H1 (cell line): ENCODE measurements at regions not wholly inside any gene's neighbourhood (a gene's known extent, or its start where the extent isn't known, plus 50 kb on each side); places are given as distances from the start of the nearest gene placed in this dataset.

Source experiments
- CTCF ChIA-PET: fragments of 300-600 bp; sonication (Branson Sonifier 250); formaldehyde crosslinking; loops from one replicate; lab custom pipeline; 2021; ENCODE audit not compliant: partially characterized antibody; lab: Charles Lee
- POLR2A ChIA-PET: fragments of 300-600 bp; sonication (Branson Sonifier 250); formaldehyde crosslinking; loops from one replicate; lab custom pipeline; 2021; ENCODE audit warnings: inconsistent platforms; ENCODE audit not compliant: partially characterized antibody; lab: Charles Lee
- DNase-seq, 2 experiments: peaks; one replicate each; pipeline versions ENCODE4 v3.0.0 to v3.0.0-alpha.2; 2010 to 2022; ENCODE audit warnings: low spot score in 2 of 2, low read depth in 1 of 2, mixed read lengths in 1 of 2
- FAIRE-seq: peaks from 2 replicates; lab custom pipeline; 2011; peaks lifted over from hg19 to GRCh38; lab: Jason Lieb, UNC
- H2AFZ ChIP-seq: 2 replicates; pipeline ENCODE4 v1.8.1; 2012; ENCODE audit warnings: low read length, inconsistent platforms
- H2AK5ac ChIP-seq: 2 replicates; pipeline ENCODE4 v1.6.1; 2013; ENCODE audit warnings: low read depth, low read length
- H2BK120ac ChIP-seq: replicated peaks from 2 replicates; pipeline ENCODE3; 2013; ENCODE audit warnings: low read depth, low read length, inconsistent platforms
- H2BK12ac ChIP-seq: 2 replicates; pipeline ENCODE4 v1.6.1; 2013; ENCODE audit warnings: low read depth, low read length
- H2BK15ac ChIP-seq: 2 replicates; pipeline ENCODE4 v1.6.1; 2013; ENCODE audit warnings: low read length
- H2BK20ac ChIP-seq: 2 replicates; pipeline ENCODE4 v1.6.1; 2013; ENCODE audit warnings: low read length
- H2BK5ac ChIP-seq: 2 replicates; pipeline ENCODE4 v1.6.1; 2013; ENCODE audit warnings: low read depth, low read length
- H3K14ac ChIP-seq: 2 replicates; pipeline ENCODE4 v1.6.1; 2013; ENCODE audit warnings: inconsistent platforms; ENCODE audit not compliant: insufficient read length
- H3K18ac ChIP-seq: 2 replicates; pipeline ENCODE4 v1.6.1; 2013; ENCODE audit warnings: low read length; ENCODE audit errors: extremely low read depth
- H3K23ac ChIP-seq: 2 replicates; pipeline ENCODE4 v1.6.1; 2013; ENCODE audit warnings: inconsistent platforms; ENCODE audit not compliant: insufficient read length
- H3K23me2 ChIP-seq: 2 replicates; pipeline ENCODE4 v1.6.1; 2013; ENCODE audit warnings: low read depth, low read length
- H3K27ac ChIP-seq: 2 replicates; pipeline ENCODE4 v1.6.1; 2011; ENCODE audit warnings: low read depth, low read length, inconsistent platforms
- H3K27me3 ChIP-seq, 4 experiments: replicated peaks in 1 of 4; 1 replicate in 1 of 4; 2 replicates in 3 of 4; pipeline versions ENCODE4 v1.6.1 to v1.8.1; 2011 to 2013; ENCODE audit warnings: low read length in 3 of 4, mild to moderate bottlenecking in 3 of 4, inconsistent platforms in 2 of 4, mixed read lengths in 2 of 4, moderate library complexity in 1 of 4; ENCODE audit not compliant: control insufficient read depth in 3 of 4, insufficient read depth in 3 of 4; ENCODE audit errors: extremely low read depth in 1 of 4
- H3K36me3 ChIP-seq, 4 experiments: 2 replicates each; pipeline versions ENCODE4 v1.6.1 to v1.8.1; 2011 to 2013; ENCODE audit warnings: mild to moderate bottlenecking in 4 of 4, low read length in 3 of 4, moderate library complexity in 2 of 4, control low read depth in 1 of 4, inconsistent platforms in 1 of 4; ENCODE audit not compliant: insufficient read depth in 4 of 4, control insufficient read depth in 2 of 4
- H3K4ac ChIP-seq: replicated peaks from 2 replicates; pipeline ENCODE3; 2013; ENCODE audit warnings: low read length, low read depth, mixed read lengths, inconsistent platforms; ENCODE audit not compliant: insufficient read length
- H3K4me1 ChIP-seq, 4 experiments: replicated peaks in 1 of 4; 1 replicate in 1 of 4; 2 replicates in 3 of 4; pipeline versions ENCODE4 v1.6.1 to v1.8.1; 2011 to 2013; ENCODE audit warnings: low read length in 3 of 4, inconsistent platforms in 2 of 4, mixed read lengths in 1 of 4; ENCODE audit not compliant: insufficient read depth in 4 of 4, control insufficient read depth in 3 of 4
- H3K4me2 ChIP-seq, 2 experiments: 2 replicates each; pipeline versions ENCODE4 v1.6.1 to v1.8.1; 2011 to 2013; ENCODE audit warnings: low read depth in 2 of 2, low read length in 2 of 2, control low read depth in 1 of 2, inconsistent platforms in 1 of 2, mild to moderate bottlenecking in 1 of 2; ENCODE audit not compliant: insufficient read depth in 1 of 2
- H3K4me3 ChIP-seq, 4 experiments: fragments of 200-600, 300-600 bp in 1 of 4; sonication (generic), shearing (Covaris generic), sonication (Bioruptor Twin) in 1 of 4; 2 replicates each; pipeline versions ENCODE4 v1.5.1 to v1.8.1; 2011 to 2016; ENCODE audit warnings: low read length in 4 of 4, low read depth in 3 of 4, control low read depth in 2 of 4, inconsistent platforms in 2 of 4, mild to moderate bottlenecking in 2 of 4, mixed read lengths in 1 of 4, moderate library complexity in 1 of 4; ENCODE audit not compliant: insufficient read depth in 2 of 4; ENCODE audit errors: extremely low read depth in 1 of 4
- H3K56ac ChIP-seq: replicated peaks from 2 replicates; pipeline ENCODE3; 2013; ENCODE audit warnings: low read depth, mild to moderate bottlenecking, mixed read lengths, low read length, inconsistent platforms; ENCODE audit not compliant: insufficient read length
- H3K79me1 ChIP-seq: 2 replicates; pipeline ENCODE4 v1.6.1; 2013; ENCODE audit warnings: low read depth, low read length, control low read depth
- H3K79me2 ChIP-seq, 2 experiments: 2 replicates each; pipeline versions ENCODE4 v1.6.1 to v1.8.1; 2012 to 2013; ENCODE audit warnings: low read length in 2 of 2, mild to moderate bottlenecking in 2 of 2, inconsistent platforms in 1 of 2; ENCODE audit not compliant: insufficient read depth in 2 of 2, control insufficient read depth in 1 of 2
- H3K9ac ChIP-seq, 4 experiments: replicated peaks in 1 of 4; 1 replicate in 1 of 4; 2 replicates in 3 of 4; pipeline versions ENCODE4 v1.6.1 to v1.8.1; 2011 to 2013; ENCODE audit warnings: low read depth in 3 of 4, low read length in 3 of 4, control low read depth in 2 of 4, mild to moderate bottlenecking in 2 of 4, moderate library complexity in 2 of 4, inconsistent platforms in 1 of 4; ENCODE audit errors: extremely low read depth in 1 of 4
- H3K9me3 ChIP-seq, 2 experiments: 2 replicates each; pipeline versions ENCODE4 v1.6.1 to v1.8.1; 2012 to 2013; ENCODE audit warnings: mild to moderate bottlenecking in 2 of 2, moderate library complexity in 2 of 2, control low read depth in 1 of 2, inconsistent platforms in 1 of 2, low read depth in 1 of 2, low read length in 1 of 2, mixed read lengths in 1 of 2; ENCODE audit not compliant: insufficient read depth in 2 of 2
- H4K20me1 ChIP-seq, 2 experiments: replicated peaks in 1 of 2; 2 replicates each; pipeline versions ENCODE3 to v1.8.1; 2011 to 2013; ENCODE audit warnings: inconsistent platforms in 2 of 2, low read length in 2 of 2, mild to moderate bottlenecking in 1 of 2; ENCODE audit not compliant: insufficient read depth in 2 of 2, control insufficient read depth in 1 of 2
- H4K5ac ChIP-seq: 2 replicates; pipeline ENCODE4 v1.6.1; 2013; ENCODE audit warnings: low read length, low read depth, mixed read lengths, inconsistent platforms; ENCODE audit not compliant: insufficient read length
- H4K8ac ChIP-seq: 2 replicates; pipeline ENCODE4 v1.8.0; 2013; ENCODE audit warnings: mild to moderate bottlenecking, moderate library complexity, low read length, inconsistent platforms; ENCODE audit not compliant: insufficient read depth; ENCODE audit errors: extremely low read depth
- H4K91ac ChIP-seq: replicated peaks from 2 replicates; pipeline ENCODE3; 2013; ENCODE audit warnings: low read length, mixed read lengths, inconsistent platforms; ENCODE audit not compliant: insufficient read length
- KDM5A ChIP-seq: fragments of 200-600 bp; IDR thresholded peaks from 2 replicates; pipeline ENCODE4 v1.7.1; 2012; ENCODE audit warnings: mild to moderate bottlenecking, low read length, inconsistent platforms, mixed read lengths

DNA sequence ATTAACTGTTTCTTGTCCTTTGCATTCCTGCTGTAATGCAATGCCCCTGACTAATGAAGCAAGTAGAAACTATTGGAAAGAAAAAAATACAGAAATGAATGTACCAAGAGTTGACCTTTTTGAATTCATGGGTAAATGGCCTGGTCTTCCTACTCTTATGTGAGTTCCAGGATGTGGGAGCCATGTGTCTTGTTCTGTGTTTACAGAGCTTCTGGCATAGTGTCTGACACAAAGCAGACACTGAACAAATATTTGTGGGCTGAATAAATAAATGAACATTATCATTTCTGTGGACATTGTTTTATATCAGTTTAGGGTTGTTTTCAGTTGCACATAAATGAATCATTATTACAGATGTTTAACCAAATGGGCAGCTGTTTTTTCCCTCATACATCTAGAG, 155.5 kb downstream of the CD8B2 start:
- Histone ChIP-seq H3K27ac (no peak overlapping the region), H2BK12ac (no peak overlapping the region), H3K79me1 (no peaks in the 10 kb centered on the region), H2BK120ac (no peak overlapping the region), H2BK5ac (no peak overlapping the region), H2AK5ac (no peak overlapping the region), H3K23me2 (no peaks in the 10 kb centered on the region), H4K91ac (no peak overlapping the region), H3K27me3 (no peaks in the 10 kb centered on the region), H2AFZ (no peak overlapping the region), H2BK15ac (no peak overlapping the region), H3K9ac (no peak overlapping the region), H2BK20ac (no peak overlapping the region), H3K4me1 (no peaks in the 10 kb centered on the region), H4K5ac (no peak overlapping the region), H4K20me1 (no peaks in the 10 kb centered on the region), H3K56ac (no peak overlapping the region), H3K9me3 (no peaks in the 10 kb centered on the region), H3K23ac (no peak overlapping the region), H3K18ac (no peak overlapping the region), H3K14ac (no peak overlapping the region), H3K36me3 (no peaks in the 10 kb centered on the region), H3K4ac (no peak overlapping the region), H3K4me2 (no peak overlapping the region), H3K79me2 (no peaks in the 10 kb centered on the region), H4K8ac (no peak overlapping the region), H3K4me3 (no peak overlapping the region)
- TF ChIP-seq KDM5A = no peak
- FAIRE-seq = no peak
- no peak for DNase-seq
- CTCF ChIA-PET = interaction anchor here (0.6 to 1.6 kb wide), 4 partner anchors 11 to 1542 kb away, joined by 3 to 5 read pairs (median 3); no protein-coding TSS in a partner anchor
- POLR2A ChIA-PET = no interaction called here
